Neural cell (in vitro differentiated cells): ENCODE measurements at regions not wholly inside any gene's neighbourhood (a gene's known extent, or its start where the extent isn't known, plus 50 kb on each side); places are given as distances from the start of the nearest gene placed in this dataset.

Experiments used
- H2AFZ ChIP-seq: fragments of 200-600, 300-800 bp; sonication (generic), shearing (Covaris generic); 2 replicates; pipeline ENCODE4 v1.6.0; 2014; ENCODE audit warnings: low read depth, mild to moderate bottlenecking, antibody characterized with exemption, low read length, moderate library complexity
- H3F3A ChIP-seq: fragments of 200-600 bp; shearing (Covaris generic); 2 replicates; pipeline ENCODE4 v1.6.1; 2016; ENCODE audit warnings: mild to moderate bottlenecking, moderate library complexity, mixed read lengths, antibody characterized with exemption, low read length; ENCODE audit not compliant: insufficient read depth, poor library complexity, severe bottlenecking
- H3K27ac ChIP-seq: fragments of 200-600, 300-800 bp; sonication (generic), shearing (Covaris generic); 2 replicates; pipeline ENCODE4 v1.5.1; 2014; ENCODE audit warnings: mild to moderate bottlenecking, low read length, moderate library complexity
- H3K27me3 ChIP-seq: fragments of 300-800, 200-600 bp; sonication (generic), shearing (Covaris generic); 2 replicates; pipeline ENCODE4 v1.6.0; 2014; ENCODE audit warnings: mild to moderate bottlenecking, low read depth, low read length, moderate library complexity; ENCODE audit not compliant: insufficient read depth
- H3K36me3 ChIP-seq: fragments of 300-800, 200-600 bp; sonication (generic), shearing (Covaris generic); 2 replicates; pipeline ENCODE4 v1.5.1; 2014; ENCODE audit warnings: mild to moderate bottlenecking, antibody characterized with exemption, low read length, moderate library complexity; ENCODE audit not compliant: insufficient read depth
- H3K4me2 ChIP-seq: fragments of 300-800, 200-600 bp; sonication (generic), shearing (Covaris generic); 2 replicates; pipeline ENCODE4 v1.6.0; 2014; ENCODE audit warnings: mild to moderate bottlenecking, low read length
- H3K4me3 ChIP-seq: fragments of 300-800, 200-600 bp; sonication (generic), shearing (Covaris generic); 2 replicates; pipeline ENCODE4 v1.5.1; 2014; ENCODE audit warnings: mild to moderate bottlenecking, low read length, moderate library complexity
- H3K79me2 ChIP-seq: fragments of 200-600 bp; shearing (Covaris generic); replicated peaks from 2 replicates; pipeline ENCODE4 v1.6.0; 2014; ENCODE audit warnings: mild to moderate bottlenecking, low read length, moderate library complexity; ENCODE audit not compliant: insufficient read depth
- H3K9ac ChIP-seq: fragments of 300-800, 200-600 bp; sonication (generic), shearing (Covaris generic); 2 replicates; pipeline ENCODE4 v1.6.1; 2016; ENCODE audit warnings: mild to moderate bottlenecking, low read length, mixed read lengths
- H3K9me2 ChIP-seq: fragments of 200-600 bp; shearing (Covaris generic); 2 replicates; pipeline ENCODE4 v1.6.1; 2016; ENCODE audit warnings: mild to moderate bottlenecking, low read length, mixed read lengths; ENCODE audit not compliant: insufficient read depth
- H3K9me3 ChIP-seq: fragments of 200-600, 300-800 bp; sonication (generic), shearing (Covaris generic); 2 replicates; pipeline ENCODE4 v1.6.1; 2016; ENCODE audit warnings: mild to moderate bottlenecking, mixed run types, low read length, moderate library complexity, mixed read lengths
- H4K20me1 ChIP-seq: fragments of 200-600 bp; shearing (Covaris generic); 2 replicates; pipeline ENCODE4 v1.6.1; 2016; ENCODE audit warnings: mild to moderate bottlenecking, mixed run types; ENCODE audit not compliant: insufficient read depth
- CTCF ChIP-seq: fragments of 450-650 bp; IDR thresholded peaks from 2 replicates; pipeline ENCODE4 v1.5.1; 2014; ENCODE audit warnings: antibody characterized with exemption, mild to moderate bottlenecking, moderate library complexity; ENCODE audit not compliant: poor library complexity, severe bottlenecking
- EP300 ChIP-seq: fragments of 450-650 bp; conservative IDR thresholded peaks from 2 replicates; pipeline ENCODE4 v1.6.1; 2014; ENCODE audit warnings: antibody characterized with exemption, mild to moderate bottlenecking, moderate library complexity; ENCODE audit not compliant: poor library complexity, severe bottlenecking
- EZH2 ChIP-seq: fragments of 200-600, 300-800 bp; shearing (Covaris generic), sonication (generic); IDR thresholded peaks from 2 replicates; pipeline ENCODE4 v1.6.1; 2014; ENCODE audit warnings: antibody characterized with exemption, low read length, borderline replicate concordance, mild to moderate bottlenecking; ENCODE audit not compliant: insufficient read depth, poor library complexity, severe bottlenecking
- MXI1 ChIP-seq: fragments of 450-650 bp; conservative IDR thresholded peaks from 2 replicates; pipeline ENCODE4 v1.6.1; 2014; ENCODE audit warnings: antibody characterized with exemption, mild to moderate bottlenecking; ENCODE audit not compliant: poor library complexity, severe bottlenecking
- POLR2AphosphoS5 ChIP-seq: IDR thresholded peaks from 2 replicates; pipeline ENCODE4 v1.6.1; 2012
- RAD21 ChIP-seq: fragments of 450-650 bp; conservative IDR thresholded peaks from 2 replicates; pipeline ENCODE4 v1.6.1; 2014; ENCODE audit warnings: antibody characterized with exemption, mild to moderate bottlenecking, moderate library complexity
- REST ChIP-seq: IDR thresholded peaks from 2 replicates; pipeline ENCODE4 v1.6.1; 2012; ENCODE audit warnings: borderline replicate concordance
- SMC3 ChIP-seq: fragments of 450-650 bp; conservative IDR thresholded peaks from 2 replicates; pipeline ENCODE4 v1.6.1; 2014; ENCODE audit warnings: antibody characterized with exemption, mild to moderate bottlenecking, moderate library complexity; ENCODE audit not compliant: poor library complexity
- TAF1 ChIP-seq: IDR thresholded peaks from 2 replicates; pipeline ENCODE4 v1.6.1; 2012; ENCODE audit warnings: low read depth

GRCh38 chr18:27772081-27772480 lies 404.8 kb downstream of the CDH2 start:
- no peak overlapping the region for H2AFZ ChIP-seq
- no peaks in the 10 kb centered on the region for H3F3A ChIP-seq
- H3K27ac ChIP-seq: no peak overlapping the region
- no peak overlapping the region for H3K4me2 ChIP-seq
- no peaks in the 10 kb centered on the region for H3K9me3 ChIP-seq
- no peak overlapping the region for H3K4me3 ChIP-seq
- H3K9me2 ChIP-seq: no peaks in the 10 kb centered on the region
- TF ChIP-seq EZH2: no peak
- TF ChIP-seq EP300: no peak
- no peak for TF ChIP-seq RAD21
- TF ChIP-seq CTCF: no peak
- TF ChIP-seq REST: no peak
- TF ChIP-seq MXI1: no peak
- no peak for TF ChIP-seq POLR2AphosphoS5
- TF ChIP-seq TAF1: no peak
- TF ChIP-seq SMC3: no peak
- no peaks in the 10 kb centered on the region for H3K79me2 ChIP-seq
- no peaks in the 10 kb centered on the region for H3K36me3 ChIP-seq
- H3K27me3 ChIP-seq: no peaks in the 10 kb centered on the region
- no peaks in the 10 kb centered on the region for H4K20me1 ChIP-seq
- H3K9ac ChIP-seq: no peak overlapping the region

GRCh38 chr18:27771571-27771970 lies 405.4 kb downstream of the CDH2 start:
- Histone ChIP-seq H3K36me3 (no peaks in the 10 kb centered on the region), H3K9ac (no peak overlapping the region), H3F3A (no peaks in the 10 kb centered on the region), H3K4me2 (no peak overlapping the region), H3K27ac (no peak overlapping the region), H3K9me3 (no peaks in the 10 kb centered on the region), H3K4me3 (no peak overlapping the region), H3K9me2 (no peaks in the 10 kb centered on the region), H4K20me1 (no peaks in the 10 kb centered on the region), H2AFZ (no peak overlapping the region), H3K79me2 (no peaks in the 10 kb centered on the region), H3K27me3 (no peaks in the 10 kb centered on the region)
- TF ChIP-seq MXI1 (no peak), REST (no peak), EZH2 (no peak), TAF1 (no peak)
